WTC11 (cell line): ENCODE measurements at regions not wholly inside any gene's neighbourhood (a gene's known extent, or its start where the extent isn't known, plus 50 kb on each side); places are given as distances from the start of the nearest gene placed in this dataset.

ENCODE experiments used
- ATF1 ChIP-seq: sonication (generic); formaldehyde crosslinking; IDR thresholded peaks from 2 replicates; pipeline ENCODE4 v1.8.1; 2023; ENCODE audit warnings: mild to moderate bottlenecking, moderate library complexity, missing genetic modification reagents
- CREB1 ChIP-seq: sonication (generic); formaldehyde crosslinking; IDR thresholded peaks from 2 replicates; pipeline ENCODE4 v1.8.0; 2023; ENCODE audit warnings: mild to moderate bottlenecking, missing genetic modification reagents
- CTCF ChIP-seq: fragments of 200-600 bp; IDR thresholded peaks from 2 replicates; pipeline ENCODE4 v1.8.0; 2022; ENCODE audit warnings: antibody characterized with exemption
- ETV6 ChIP-seq: sonication (generic); formaldehyde crosslinking; IDR thresholded peaks from 2 replicates; pipeline ENCODE4 v1.8.1; 2022; ENCODE audit warnings: mild to moderate bottlenecking, missing genetic modification reagents
- FOXP1 ChIP-seq: sonication (generic); formaldehyde crosslinking; IDR thresholded peaks from 2 replicates; pipeline ENCODE4 v1.8.0; 2022; ENCODE audit warnings: missing genetic modification reagents, mild to moderate bottlenecking, moderate library complexity, borderline replicate concordance
- HMGXB4 ChIP-seq: sonication (generic); formaldehyde crosslinking; IDR thresholded peaks from 2 replicates; pipeline ENCODE4 v1.8.1; 2023; ENCODE audit warnings: mild to moderate bottlenecking, moderate library complexity, missing genetic modification reagents
- IRF1 ChIP-seq: sonication (generic); formaldehyde crosslinking; IDR thresholded peaks from 2 replicates; pipeline ENCODE4 v1.8.0; 2023; ENCODE audit warnings: missing genetic modification reagents
- IRF2 ChIP-seq: sonication (generic); formaldehyde crosslinking; IDR thresholded peaks from 2 replicates; pipeline ENCODE4 v1.8.0; 2022; ENCODE audit warnings: low read depth, missing genetic modification reagents, borderline replicate concordance
- PREB ChIP-seq: sonication (generic); formaldehyde crosslinking; IDR thresholded peaks from 2 replicates; pipeline ENCODE4 v1.8.1; 2022; ENCODE audit warnings: mild to moderate bottlenecking, missing genetic modification reagents, moderate library complexity, borderline replicate concordance
- SOX15 ChIP-seq: fragments of 250-450 bp; sonication (Bioruptor Pico); IDR thresholded peaks from 2 replicates; pipeline ENCODE4 v1.9.0; 2021; ENCODE audit warnings: mild to moderate bottlenecking
- USF2 ChIP-seq: sonication (generic); formaldehyde crosslinking; IDR thresholded peaks from 2 replicates; pipeline ENCODE4 v1.8.1; 2023; ENCODE audit warnings: mild to moderate bottlenecking, missing genetic modification reagents, moderate library complexity
- ZNF317 ChIP-seq: sonication (generic); formaldehyde crosslinking; IDR thresholded peaks from 2 replicates; pipeline ENCODE4 v1.8.1; 2023; ENCODE audit warnings: low read depth, mild to moderate bottlenecking, moderate library complexity, missing genetic modification reagents, borderline replicate concordance

GRCh38 chr5:9859808-9860207, 229.7 kb upstream of the TAS2R1 start:
- TF ChIP-seq HMGXB4 (CRISPR knock-in tag) (no peak), CREB1 (CRISPR knock-in tag) (no peak), ETV6 (CRISPR knock-in tag) (no peak), CTCF (no peak), USF2 (no peak), PREB (CRISPR knock-in tag) (no peak), ZNF317 (CRISPR knock-in tag) (no peak), SOX15 (no peak), IRF1 (no peak), FOXP1 (CRISPR knock-in tag) (no peak), IRF2 (CRISPR knock-in tag) (no peak), ATF1 (CRISPR knock-in tag) (no peak)
